Heart left ventricle (tissue), 16 donors: ENCODE measurements at regions not wholly inside any gene's neighbourhood (a gene's known extent, or its start where the extent isn't known, plus 50 kb on each side); places are given as distances from the start of the nearest gene placed in this dataset.

Experiments
- ATAC-seq, 4 donors: fragments of 200-7000 bp; cut with Tn5 transposase; one replicate each; pipeline ENCODE4 v1.9.1; 2020 to 2022; ENCODE audit warnings: moderate library complexity in 4 of 4, mild to moderate bottlenecking in 3 of 4, moderate number of reproducible peaks in 1 of 4
- DNase-seq, 5 donors: peaks; one replicate each; pipeline ENCODE4 v3.0.0-alpha.2; 2020
- H3K27ac ChIP-seq, 12 donors: fragments of 200-600 bp; sonication (generic) in 4 of 12; one replicate each; pipeline versions ENCODE4 v1.5.0 to v1.8.0; 2016 to 2022; ENCODE audit warnings: mild to moderate bottlenecking in 2 of 12
- H3K27me3 ChIP-seq, 9 donors: fragments of 200-600 bp; sonication (generic) in 2 of 9; one replicate each; pipeline versions ENCODE4 v1.5.1 to v1.8.0; 2016 to 2022; ENCODE audit warnings: mild to moderate bottlenecking in 3 of 9
- H3K36me3 ChIP-seq, 9 donors: fragments of 200-600 bp; sonication (generic) in 2 of 9; one replicate each; pipeline versions ENCODE4 v1.5.0 to v1.8.0; 2018 to 2022; ENCODE audit warnings: mild to moderate bottlenecking in 2 of 9
- H3K4me1 ChIP-seq, 12 donors: fragments of 200-600 bp; sonication (generic) in 4 of 12; one replicate each; pipeline versions ENCODE4 v1.5.0 to v1.8.0; 2016 to 2022; ENCODE audit warnings: mild to moderate bottlenecking in 3 of 12
- H3K4me3 ChIP-seq, 12 donors: fragments of 200-600 bp; sonication (generic) in 4 of 12; one replicate each; pipeline versions ENCODE4 v1.5.0 to v1.8.0; 2017 to 2022; ENCODE audit warnings: mild to moderate bottlenecking in 9 of 12, moderate library complexity in 4 of 12
- H3K9me3 ChIP-seq, 12 donors: fragments of 200-600 bp; sonication (generic) in 4 of 12; one replicate each; pipeline versions ENCODE4 v1.5.0 to v1.8.0; 2016 to 2022; ENCODE audit warnings: mild to moderate bottlenecking in 1 of 12
- POLR2A ChIP-seq, 2 donors: fragments of 450-650 bp; IDR thresholded peaks; one replicate each; pipeline ENCODE4 v1.6.1; 2017; ENCODE audit warnings: antibody characterized with exemption in 2 of 2, mild to moderate bottlenecking in 2 of 2, moderate library complexity in 2 of 2
- WGBS, 4 donors: extraction: QIAGEN DNeasy Blood & Tissue Kit in 2 of 4; methylation state at CpG; one replicate each; pipeline versions ENCODE4 v1.1.5 to v1.1.7; 2013 to 2018; 5-methylcytosine and 5-hydroxymethylcytosine counted together
- intact Hi-C, 10 donors: fragments of 100-400 bp; cut with DNase I; formaldehyde crosslinking; loops; one replicate each; pipeline versions ENCODE4 v1.11.1 to v1.14.2; 2022
- TF ChIP-seq, protein P1 (sequence below), 12 donors: fragments of 200-600 bp; sonication (generic) in 4 of 12; IDR thresholded peaks; one replicate each; pipeline versions ENCODE4 v1.5.0 to v1.8.0; 2018 to 2022; ENCODE audit warnings: antibody characterized with exemption in 12 of 12, mild to moderate bottlenecking in 5 of 12
- donor health status: ischemic (EF 13 %, LVEDD 7.1; RV severe dilation, severe dysfunction).
- donor health status: healthy with polysubstance abuse.
- donor health status: DM: no; HTN: yes; CAD: no.
- donor health status: DM: no; HTN: no; CAD: no.
- donor health status: ischemic (EF 25% LVEDD 6.9; RV normal size, moderate dysfunction).
- donor health status: ischemic (EF 25% LVEDD 5.7; RV mildly dilated, moderate dysfunction).
- donor health status: healthy.
- donor health status: DM: yes; HTN: yes; CAD: no.
- donor health status: ischemic (EF 35%, LVEDD 5.7; RV mildly dilated, moderate dysfunction).
- donor health status: nonischemic (EF 11% LVEDD 7.7; RV severe dilation, severe dysfunction).
- donor health status: DM: yes; HTN: yes; CAD: no.
- donor health status: PGD.
- donor health status: ischemic (EF 29% LVEDD 5.4; RV normal size, mild dysfunction).
- donor health status: nonischemic (EF 23%, LVEDD 6.1; RV moderate dilation, normal function).

DNA sequence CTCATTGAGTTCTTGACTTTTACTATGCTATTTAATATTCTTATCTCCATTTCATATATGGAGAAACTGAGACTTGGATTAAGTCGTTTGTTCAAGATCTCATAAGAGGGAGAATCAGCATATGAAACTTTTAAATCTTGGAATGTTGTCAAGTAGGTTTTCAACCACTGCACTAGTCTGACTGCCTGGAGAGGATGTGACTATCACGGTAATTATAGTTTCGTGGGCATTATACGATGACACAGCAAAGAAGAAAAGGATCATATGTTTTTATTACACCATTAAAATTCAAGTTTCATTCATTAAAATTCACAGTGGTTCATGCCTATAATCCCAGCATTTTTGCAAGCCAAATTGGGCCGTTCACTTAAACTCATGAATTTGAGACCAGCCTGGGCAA, 555.2 kb downstream of the SLITRK1 start:
- ATAC-seq: no peak
- Histone ChIP-seq H3K27ac (no peak overlapping the region), H3K9me3 (peaks cover 0 to 15% (median 0%) of the 10 kb centered on the region in 12 donors), H3K4me1 (no peaks in the 10 kb centered on the region), H3K4me3 (no peak overlapping the region), H3K36me3 (no peaks in the 10 kb centered on the region), H3K27me3 (no peaks in the 10 kb centered on the region)
- 74 to 84% (median 77%) methylated on average over 5 of the region's 5 CpGs for WGBS, 4 donors
- intact Hi-C loops: no loop called here
- DNase-seq: no peak
- no peak for TF ChIP-seq POLR2A (IDR thresholded peaks at IDR 0.05)
- TF ChIP-seq, protein P1, sequence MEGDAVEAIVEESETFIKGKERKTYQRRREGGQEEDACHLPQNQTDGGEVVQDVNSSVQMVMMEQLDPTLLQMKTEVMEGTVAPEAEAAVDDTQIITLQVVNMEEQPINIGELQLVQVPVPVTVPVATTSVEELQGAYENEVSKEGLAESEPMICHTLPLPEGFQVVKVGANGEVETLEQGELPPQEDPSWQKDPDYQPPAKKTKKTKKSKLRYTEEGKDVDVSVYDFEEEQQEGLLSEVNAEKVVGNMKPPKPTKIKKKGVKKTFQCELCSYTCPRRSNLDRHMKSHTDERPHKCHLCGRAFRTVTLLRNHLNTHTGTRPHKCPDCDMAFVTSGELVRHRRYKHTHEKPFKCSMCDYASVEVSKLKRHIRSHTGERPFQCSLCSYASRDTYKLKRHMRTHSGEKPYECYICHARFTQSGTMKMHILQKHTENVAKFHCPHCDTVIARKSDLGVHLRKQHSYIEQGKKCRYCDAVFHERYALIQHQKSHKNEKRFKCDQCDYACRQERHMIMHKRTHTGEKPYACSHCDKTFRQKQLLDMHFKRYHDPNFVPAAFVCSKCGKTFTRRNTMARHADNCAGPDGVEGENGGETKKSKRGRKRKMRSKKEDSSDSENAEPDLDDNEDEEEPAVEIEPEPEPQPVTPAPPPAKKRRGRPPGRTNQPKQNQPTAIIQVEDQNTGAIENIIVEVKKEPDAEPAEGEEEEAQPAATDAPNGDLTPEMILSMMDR (IDR thresholded peaks at IDR 0.05): no peak

DNA sequence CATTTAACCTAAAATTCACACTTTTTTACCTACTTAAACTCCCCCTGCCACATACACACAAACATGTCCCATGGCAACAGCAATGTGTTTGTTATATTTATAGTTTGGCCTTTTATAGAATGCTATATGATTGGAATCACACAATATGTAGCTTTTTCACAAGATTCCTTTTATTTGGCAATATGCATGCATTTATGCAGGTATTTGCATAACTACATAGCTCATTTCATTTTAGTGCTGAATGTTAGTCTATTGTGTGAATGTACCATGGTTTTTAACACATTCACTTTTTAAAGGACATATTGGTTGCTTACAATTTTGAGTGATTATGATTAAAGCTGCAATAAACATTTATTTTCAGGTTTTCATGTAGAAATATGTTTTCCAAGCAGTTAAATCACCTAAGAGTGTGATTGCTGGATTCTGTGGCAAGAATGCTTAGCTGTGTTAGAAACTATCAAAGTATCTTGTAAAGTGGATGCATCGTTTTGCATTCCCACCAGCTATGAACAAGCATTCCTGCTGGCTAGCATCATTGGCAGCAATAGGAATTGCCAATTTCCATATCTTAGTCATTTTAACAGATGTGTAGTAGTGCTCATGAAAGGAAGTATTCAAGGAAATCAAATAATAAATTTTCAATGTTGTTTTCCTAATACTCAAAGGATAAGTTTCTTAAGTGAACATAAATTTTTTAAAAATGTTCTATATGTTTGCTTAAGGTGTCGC, 557.0 kb downstream of the SLITRK1 start:
- H3K9me3 ChIP-seq: peaks cover 0 to 15% (median 0%) of the 10 kb centered on the region in 12 donors
- H3K27ac ChIP-seq: no peak overlapping the region
- 54 to 61% (median 57%) methylated on average over 2 of the region's 2 CpGs for WGBS, 4 donors
- intact Hi-C loops: no loop called here
- H3K27me3 ChIP-seq: no peaks in the 10 kb centered on the region
- ATAC-seq: no peak
- no peak for TF ChIP-seq POLR2A (IDR thresholded peaks at IDR 0.05)
- TF ChIP-seq, protein P1 (IDR thresholded peaks at IDR 0.05): no peak
- H3K36me3 ChIP-seq: no peaks in the 10 kb centered on the region
- H3K4me3 ChIP-seq: no peak overlapping the region
- H3K4me1 ChIP-seq: no peaks in the 10 kb centered on the region
- no peak for DNase-seq

DNA sequence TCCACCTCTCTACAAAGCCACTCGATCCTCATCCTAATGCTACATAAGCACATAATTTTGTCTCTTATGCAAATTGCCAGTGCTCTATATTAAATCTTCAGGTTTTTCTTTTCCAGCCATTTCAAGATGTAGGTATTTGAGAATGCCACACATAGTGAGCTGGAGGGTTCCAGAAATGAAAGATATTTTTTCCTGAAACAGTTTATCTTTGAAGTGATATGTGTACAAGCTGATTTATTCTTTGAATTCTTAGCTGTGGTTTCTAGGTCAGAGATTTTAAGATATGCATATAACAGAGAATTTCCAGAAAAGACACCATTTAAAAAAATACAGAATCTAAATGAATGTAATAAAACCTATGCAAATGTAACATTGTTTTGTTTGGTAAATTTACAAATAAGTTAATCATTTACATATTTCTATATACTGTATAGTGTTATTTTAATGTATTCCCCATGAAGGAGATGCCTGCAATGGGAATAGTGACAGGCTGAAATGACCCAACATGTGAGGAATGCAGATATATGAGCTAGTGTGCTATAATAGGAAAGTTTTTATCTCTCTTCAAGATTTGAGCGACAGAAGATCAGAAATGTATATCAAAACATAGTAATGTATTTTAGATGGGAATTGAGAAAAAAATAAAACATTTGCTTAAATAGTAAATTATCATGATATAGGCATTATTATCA, 570.2 kb downstream of the SLITRK1 start:
- H3K9me3 ChIP-seq: peaks cover 0 to 4% (median 0%) of the 10 kb centered on the region in 12 donors
- DNase-seq (no peak), ATAC-seq (no peak)
- no peak overlapping the region for H3K4me3 ChIP-seq
- no peak for TF ChIP-seq POLR2A (IDR thresholded peaks at IDR 0.05)
- TF ChIP-seq, protein P1 (IDR thresholded peaks at IDR 0.05): no peak
- H3K36me3 ChIP-seq: no peaks in the 10 kb centered on the region
- intact Hi-C loops: no loop called here
- H3K27ac ChIP-seq: no peak overlapping the region
- no peaks in the 10 kb centered on the region for H3K27me3 ChIP-seq
- no peaks in the 10 kb centered on the region for H3K4me1 ChIP-seq
- WGBS, 4 donors: 34 to 41% (median 35%) methylated on average over 2 of the region's 2 CpGs

DNA sequence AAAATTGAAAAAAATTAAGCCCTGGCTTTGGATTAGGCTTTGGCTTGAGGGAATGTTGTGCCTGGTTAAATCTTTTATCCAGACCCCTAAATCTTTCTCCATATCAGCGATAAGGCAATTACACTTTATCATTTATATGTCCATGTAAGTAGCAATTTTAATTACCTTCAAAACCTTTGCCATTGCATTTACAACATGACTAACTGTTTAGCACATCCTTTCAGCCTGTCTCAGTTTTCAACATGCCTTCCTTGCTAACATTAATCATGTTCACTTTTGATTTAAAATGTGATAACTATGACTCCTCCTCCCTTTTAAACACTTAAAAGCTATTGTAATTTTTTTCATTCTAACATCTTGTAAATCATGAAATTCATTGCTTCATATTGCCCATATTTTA, 583.7 kb downstream of the SLITRK1 start:
- H3K4me1 ChIP-seq: no peaks in the 10 kb centered on the region
- ATAC-seq (no peak), DNase-seq (no peak)
- H3K27ac ChIP-seq: no peak overlapping the region
- no peaks in the 10 kb centered on the region for H3K36me3 ChIP-seq
- TF ChIP-seq, protein P1 (IDR thresholded peaks at IDR 0.05): no peak
- TF ChIP-seq POLR2A (IDR thresholded peaks at IDR 0.05): no peak
- H3K4me3 ChIP-seq: no peak overlapping the region
- H3K9me3 ChIP-seq: peaks cover 0 to 16% (median 0%) of the 10 kb centered on the region in 12 donors
- intact Hi-C loops: no loop called here
- WGBS, 4 donors: 89 to 98% (median 95%) methylated on average over 1 of the region's 1 CpG
- H3K27me3 ChIP-seq: no peaks in the 10 kb centered on the region
